NB4 (cell line): ENCODE measurements at regions not wholly inside any gene's neighbourhood (a gene's known extent, or its start where the extent isn't known, plus 50 kb on each side); places are given as distances from the start of the nearest gene placed in this dataset.

ENCODE experiments used
- DNase-seq: peaks from one replicate; pipeline ENCODE4 v3.0.0; 2010; ENCODE audit warnings: low read depth
- H3K4me3 ChIP-seq: one replicate; pipeline ENCODE4 v1.5.1; 2011; ENCODE audit warnings: mild to moderate bottlenecking, low read depth, low read length, moderate library complexity
- CTCF ChIP-seq: IDR thresholded peaks from one replicate; pipeline ENCODE4 v1.5.1; 2012; ENCODE audit warnings: low read depth, low read length
- MYC ChIP-seq: IDR thresholded peaks from 2 replicates; pipeline ENCODE4 v1.6.1; 2011; ENCODE audit warnings: low read depth, low read length
- POLR2A ChIP-seq: IDR thresholded peaks from 2 replicates; pipeline ENCODE4 v1.6.1; 2011; ENCODE audit warnings: mild to moderate bottlenecking; ENCODE audit not compliant: insufficient read length; ENCODE audit errors: extremely low read depth
- TF ChIP-seq, protein P1 (sequence below): IDR thresholded peaks from 2 replicates; pipeline ENCODE4 v1.6.1; 2011; ENCODE audit warnings: low read depth, low read length

GRCh38 chr4:135672202-135672601, 1470.6 kb upstream of the PABPC4L start:
- no peak for TF ChIP-seq CTCF
- no peak for TF ChIP-seq POLR2A
- TF ChIP-seq MYC = no peak
- TF ChIP-seq, protein P1, sequence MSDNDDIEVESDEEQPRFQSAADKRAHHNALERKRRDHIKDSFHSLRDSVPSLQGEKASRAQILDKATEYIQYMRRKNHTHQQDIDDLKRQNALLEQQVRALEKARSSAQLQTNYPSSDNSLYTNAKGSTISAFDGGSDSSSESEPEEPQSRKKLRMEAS = no peak
- H3K4me3 ChIP-seq = no peak overlapping the region
- DNase-seq = no peak

DNA sequence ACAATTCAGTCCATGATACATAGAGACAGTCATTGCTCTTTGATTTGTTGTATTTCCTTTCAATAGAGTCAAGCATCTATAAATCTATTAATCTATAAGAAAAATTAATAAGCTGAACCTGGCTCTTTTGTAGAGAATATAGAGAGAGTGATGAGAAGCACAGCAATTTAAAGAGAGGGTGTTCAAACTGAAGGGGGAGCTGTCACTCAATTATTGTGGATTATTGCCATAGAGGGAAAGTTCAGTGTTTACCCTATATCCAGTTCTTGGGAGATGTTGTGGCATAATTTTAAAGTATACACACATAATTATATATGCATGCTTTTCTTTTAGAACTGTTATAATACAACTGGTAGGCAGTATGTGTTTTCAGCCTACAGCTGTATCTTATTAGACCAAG, 1469.0 kb upstream of the PABPC4L start:
- TF ChIP-seq POLR2A (no peak), MYC (no peak), CTCF (no peak)
- TF ChIP-seq, protein P1 = no peak
- DNase-seq = no peak
- H3K4me3 ChIP-seq = no peak overlapping the region
